Spleen (tissue), 11 donors: ENCODE measurements at regions not wholly inside any gene's neighbourhood (a gene's known extent, or its start where the extent isn't known, plus 50 kb on each side); places are given as distances from the start of the nearest gene placed in this dataset.

Experiments
- DNase-seq: peaks from one replicate; pipeline ENCODE4 v3.0.0-alpha.2; 2020
- H3K27ac ChIP-seq, 8 donors: fragments of 200-600 bp; sonication (generic) in 7 of 8; 1 replicate in 4 of 8; 2 replicates in 4 of 8; pipeline versions ENCODE4 v1.5.0 to v1.8.0; 2016 to 2021; ENCODE audit warnings: inconsistent platforms in 4 of 8, mild to moderate bottlenecking in 4 of 8, moderate library complexity in 1 of 8
- H3K27me3 ChIP-seq, 7 donors: fragments of 200-600 bp; sonication (generic) in 6 of 7; replicated peaks in 1 of 7; 1 replicate in 4 of 7; 2 replicates in 3 of 7; pipeline versions ENCODE4 v1.5.0 to v1.8.0; 2016 to 2021; ENCODE audit warnings: inconsistent platforms in 3 of 7, mild to moderate bottlenecking in 1 of 7
- H3K36me3 ChIP-seq, 6 donors: fragments of 200-600 bp; sonication (generic) in 5 of 6; 1 replicate in 4 of 6; 2 replicates in 2 of 6; pipeline versions ENCODE4 v1.5.0 to v1.8.0; 2016 to 2021; ENCODE audit warnings: inconsistent platforms in 2 of 6
- H3K4me1 ChIP-seq, 6 donors: fragments of 200-600 bp; sonication (generic) in 5 of 6; 1 replicate in 3 of 6; 2 replicates in 3 of 6; pipeline versions ENCODE4 v1.5.0 to v1.8.0; 2016 to 2021; ENCODE audit warnings: inconsistent platforms in 3 of 6
- H3K4me3 ChIP-seq, 8 donors: fragments of 200-600 bp; sonication (generic) in 7 of 8; 1 replicate in 4 of 8; 2 replicates in 4 of 8; pipeline versions ENCODE4 v1.5.0 to v1.8.0; 2016 to 2021; ENCODE audit warnings: inconsistent platforms in 4 of 8, mild to moderate bottlenecking in 4 of 8, moderate library complexity in 2 of 8
- H3K9me3 ChIP-seq, 8 donors: fragments of 200-600 bp; sonication (generic) in 7 of 8; 1 replicate in 4 of 8; 2 replicates in 4 of 8; pipeline versions ENCODE4 v1.5.0 to v1.8.0; 2016 to 2021; ENCODE audit warnings: inconsistent platforms in 4 of 8
- CTCF ChIP-seq, 11 experiments: fragments of 200-600 bp in 7 of 11; fragments of 450-650 bp in 4 of 11; sonication (generic) in 4 of 11; IDR thresholded peaks in 8 of 11; conservative IDR thresholded peaks in 3 of 11; 1 replicate in 7 of 11; 2 replicates in 4 of 11; pipeline versions ENCODE4 v1.4.0 to v1.8.0; 2016 to 2021; ENCODE audit warnings: antibody characterized with exemption in 11 of 11, inconsistent platforms in 4 of 11, mild to moderate bottlenecking in 1 of 11
- POLR2A ChIP-seq, 3 donors: fragments of 450-650 bp; IDR thresholded peaks; one replicate each; pipeline ENCODE4 v1.5.1; 2017; ENCODE audit warnings: antibody characterized with exemption in 3 of 3, mild to moderate bottlenecking in 1 of 3
- POLR2AphosphoS5 ChIP-seq, 3 donors: sonication (generic); formaldehyde crosslinking; IDR thresholded peaks; one replicate each; pipeline ENCODE4 v1.5.1; 2017; ENCODE audit warnings: antibody characterized with exemption in 3 of 3
- WGBS, 5 donors: extraction: QIAGEN DNeasy Blood & Tissue Kit in 3 of 5; methylation state at CpG; one replicate each; pipeline versions ENCODE4 v1.1.5 to v1.1.7; 2013 to 2018; 5-methylcytosine and 5-hydroxymethylcytosine counted together
- intact Hi-C: fragments of 100-400 bp; cut with DNase I; formaldehyde crosslinking; loops from one replicate; pipeline ENCODE4 v1.15.0; 2023; ENCODE audit warnings: low total_unique reads
- donor health status: healthy with polysubstance abuse.
- donor health status: DM: no; HTN: no; CAD: no; lungs with moderate emphysema.
- donor health status: DM: no; HTN: no; CAD: no.
- donor health status: Bipolar disorder and iron deficiency.
- donor health status: healthy.
- donor health status: DM: no; HTN: no; CAD: no.
- donor health status: DM: yes; HTN: yes; CAD: no.

DNA sequence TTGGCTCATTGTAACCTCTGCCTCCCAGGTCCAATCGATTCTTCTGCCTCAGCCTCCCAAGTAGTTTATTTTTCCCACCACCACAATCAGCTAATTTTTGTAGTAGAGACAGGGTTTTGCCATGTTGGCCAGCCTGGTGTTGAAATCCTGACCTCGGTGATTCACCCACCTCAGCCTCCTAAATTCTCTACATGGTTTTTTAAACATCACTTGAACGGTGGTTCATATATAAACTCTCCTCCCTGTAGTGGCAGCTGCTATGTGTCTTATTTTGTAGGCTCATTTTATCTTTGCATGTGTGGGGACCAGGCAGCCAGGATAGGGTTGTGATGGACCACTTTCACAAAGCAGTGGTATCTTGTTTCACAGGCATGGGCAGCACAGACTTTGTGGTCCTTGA lies 175.8 kb upstream of the USP9Y start:
- no peak for DNase-seq
- no peaks in the 10 kb centered on the region for H3K36me3 ChIP-seq
- intact Hi-C loops, result no loop called here
- no peaks in the 10 kb centered on the region for H3K27me3 ChIP-seq
- TF ChIP-seq CTCF (IDR thresholded peaks at IDR 0.05 in 8 of 11, conservative IDR thresholded peaks at IDR 0.05 in 3 of 11) (no peak), POLR2A (IDR thresholded peaks at IDR 0.05) (no peak), POLR2AphosphoS5 (IDR thresholded peaks at IDR 0.05) (no peak)
- H3K4me1 ChIP-seq, result no peaks in the 10 kb centered on the region
- WGBS, 5 donors, result 50 to 54% (median 51%) methylated on average over 3 of the region's 3 CpGs; no CpG with 5 or more reads in 2 of the 5 donors
- no peak overlapping the region for H3K4me3 ChIP-seq
- H3K9me3 ChIP-seq, result no peaks in the 10 kb centered on the region
- H3K27ac ChIP-seq, result no peak overlapping the region

DNA sequence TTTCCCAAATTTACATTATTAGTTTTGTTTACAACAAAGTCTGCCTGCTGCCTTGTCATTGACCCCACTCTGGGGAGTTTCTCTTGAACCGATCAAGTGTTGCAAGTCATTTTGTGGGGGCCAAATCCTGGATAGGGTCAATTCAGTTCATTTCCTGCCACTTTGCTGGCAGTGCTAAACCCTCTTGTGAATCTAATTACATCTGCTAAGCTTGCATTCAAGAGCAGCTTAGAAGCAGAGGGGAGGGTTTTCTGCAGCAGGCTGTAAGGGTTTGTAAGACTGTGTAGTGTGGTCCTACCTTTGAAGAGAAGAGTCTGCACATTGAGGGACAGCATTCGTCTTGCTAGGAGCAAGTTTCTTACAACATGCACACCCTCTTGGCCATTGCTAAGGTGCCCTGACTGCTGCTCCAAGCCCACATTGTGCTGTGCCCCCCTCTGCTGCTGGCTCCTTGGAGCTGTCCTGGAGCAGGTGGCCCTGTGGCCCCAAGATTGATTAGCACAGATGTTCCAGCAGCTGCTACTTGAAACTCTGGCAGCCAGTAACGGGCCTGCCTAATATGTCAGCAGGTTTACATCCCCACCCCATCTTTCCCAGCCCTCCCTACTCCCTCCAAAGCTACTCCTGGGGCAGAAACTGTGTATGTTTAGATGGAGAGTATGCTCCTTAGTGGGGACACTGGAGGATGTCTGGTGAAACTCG lies 174.5 kb upstream of the USP9Y start:
- TF ChIP-seq POLR2A (IDR thresholded peaks at IDR 0.05) (no peak), POLR2AphosphoS5 (IDR thresholded peaks at IDR 0.05) (no peak), CTCF (IDR thresholded peaks at IDR 0.05 in 8 of 11, conservative IDR thresholded peaks at IDR 0.05 in 3 of 11) (no peak)
- intact Hi-C loops, result no loop called here
- H3K27ac ChIP-seq, result no peak overlapping the region
- no peak for DNase-seq
- WGBS, 5 donors, result 14 to 17% (median 14%) methylated on average over 2 to 4 of the region's 4 CpGs; no CpG with 5 or more reads in 2 of the 5 donors
- H3K27me3 ChIP-seq, result no peaks in the 10 kb centered on the region
- no peaks in the 10 kb centered on the region for H3K36me3 ChIP-seq
- H3K9me3 ChIP-seq, result no peaks in the 10 kb centered on the region
- H3K4me1 ChIP-seq, result no peaks in the 10 kb centered on the region
- H3K4me3 ChIP-seq, result no peak overlapping the region

GRCh38 chrY:12537226-12537854 lies 163.7 kb upstream of the USP9Y start:
- WGBS, 5 donors, result 0 to 7% (median 5%) methylated on average over 2 to 46 of the region's 46 CpGs; no CpG with 5 or more reads in 2 of the 5 donors
- no peak overlapping the region for H3K27ac ChIP-seq
- intact Hi-C loops, result no loop called here
- no peak for TF ChIP-seq POLR2AphosphoS5 (IDR thresholded peaks at IDR 0.05)
- TF ChIP-seq CTCF (IDR thresholded peaks at IDR 0.05 in 8 of 11, conservative IDR thresholded peaks at IDR 0.05 in 3 of 11), result no peak
- no peak for TF ChIP-seq POLR2A (IDR thresholded peaks at IDR 0.05)
- DNase-seq, result no peak
- no peaks in the 10 kb centered on the region for H3K36me3 ChIP-seq
- no peaks in the 10 kb centered on the region for H3K4me1 ChIP-seq
- H3K9me3 ChIP-seq, result no peaks in the 10 kb centered on the region
- H3K27me3 ChIP-seq, result peaks cover 0 to 19% (median 0%) of the 10 kb centered on the region in 7 donors
- no peak overlapping the region for H3K4me3 ChIP-seq

DNA sequence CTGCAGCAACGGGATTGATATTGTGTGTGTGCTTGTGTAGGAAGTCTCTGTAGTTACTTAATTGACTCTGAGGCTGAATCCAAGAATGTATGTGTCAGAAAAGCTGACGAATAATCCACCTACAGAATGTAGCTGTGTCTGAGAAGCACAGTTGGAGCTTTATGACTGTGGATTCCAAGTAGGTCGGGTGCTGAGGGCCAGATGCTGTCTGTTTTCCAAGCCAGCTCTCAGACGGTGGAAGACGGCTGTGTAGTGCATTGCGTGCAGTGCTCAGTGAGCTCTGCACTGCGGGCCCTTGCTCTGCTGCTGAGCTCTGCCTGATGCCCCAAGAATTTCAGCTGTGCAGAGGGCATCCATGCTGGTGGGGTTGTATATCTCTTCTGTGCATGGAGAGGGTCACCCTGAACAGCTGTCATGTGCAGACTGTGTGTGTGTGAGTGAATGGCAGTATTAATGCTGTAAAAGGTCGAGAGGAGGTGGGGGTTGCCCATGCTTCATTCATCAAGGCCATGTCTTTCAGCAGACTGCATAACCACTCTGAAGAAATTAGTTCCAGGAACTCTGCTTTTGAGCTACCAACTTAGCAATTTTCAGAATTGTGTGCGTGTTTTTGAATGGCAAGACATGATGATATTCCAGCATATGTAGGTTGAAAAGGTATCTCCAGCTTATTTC lies 154.1 kb upstream of the USP9Y start:
- no peaks in the 10 kb centered on the region for H3K36me3 ChIP-seq
- no peaks in the 10 kb centered on the region for H3K4me1 ChIP-seq
- DNase-seq, result no peak
- H3K27ac ChIP-seq, result no peak overlapping the region
- TF ChIP-seq POLR2AphosphoS5 (IDR thresholded peaks at IDR 0.05), result no peak
- no peak for TF ChIP-seq CTCF (IDR thresholded peaks at IDR 0.05 in 8 of 11, conservative IDR thresholded peaks at IDR 0.05 in 3 of 11)
- no peak for TF ChIP-seq POLR2A (IDR thresholded peaks at IDR 0.05)
- no peaks in the 10 kb centered on the region for H3K9me3 ChIP-seq
- intact Hi-C loops, result no loop called here
- no peak overlapping the region for H3K4me3 ChIP-seq
- 62 to 74% (median 68%) methylated on average over 2 to 9 of the region's 9 CpGs; no CpG with 5 or more reads in 2 of the 5 donors for WGBS, 5 donors
- no peaks in the 10 kb centered on the region for H3K27me3 ChIP-seq
